Activated effector memory CD4-positive, alpha-beta T cell treated with Interleukin-2 at 50 U/mL for 16 hours (primary cell): ENCODE measurements at regions not wholly inside any gene's neighbourhood (a gene's known extent, or its start where the extent isn't known, plus 50 kb on each side); places are given as distances from the start of the nearest gene placed in this dataset.
"Not testable (repeated sequence)": the region's sequence is repeated elsewhere in the genome, so short reads cannot be mapped to it uniquely, and the experiment has no call there.

ENCODE experiments used
- DNase-seq: peaks from one replicate; pipeline ENCODE4 v3.0.0-alpha.2; 2020

GRCh38 chrX:40222612-40223011 is 124.9 kb upstream of the BCOR start:
- DNase-seq = not testable (repeated sequence)

- no peak for DNase-seq
These were observed 115.3 kb upstream of the BCOR start for GRCh38 chrX:40213092-40213491.

GRCh38 chrX:40209951-40210617 is 112.3 kb upstream of the BCOR start:
- DNase-seq = no peak

GRCh38 chrX:40207626-40208025 is 109.9 kb upstream of the BCOR start:
- no peak for DNase-seq

GRCh38 chrX:40205471-40205870 is 107.7 kb upstream of the BCOR start:
- DNase-seq = no peak

GRCh38 chrX:40202456-40202855 is 104.7 kb upstream of the BCOR start:
- no peak for DNase-seq

- DNase-seq = no peak
These were observed 103.6 kb upstream of the BCOR start for GRCh38 chrX:40201329-40201885.

GRCh38 chrX:40199704-40200103 is 101.9 kb upstream of the BCOR start:
- no peak for DNase-seq

GRCh38 chrX:40197071-40197470 is 99.3 kb upstream of the BCOR start:
- no peak for DNase-seq

GRCh38 chrX:40195368-40195767 is 97.6 kb upstream of the BCOR start:
- DNase-seq = no peak

GRCh38 chrX:40192196-40192595 is 94.4 kb upstream of the BCOR start:
- DNase-seq = no peak

GRCh38 chrX:40189637-40190036 is 91.9 kb upstream of the BCOR start:
- DNase-seq = no peak

GRCh38 chrX:40188573-40189417 is 91.0 kb upstream of the BCOR start:
- no peak for DNase-seq

- no peak for DNase-seq
These were observed 87.2 kb upstream of the BCOR start for GRCh38 chrX:40184968-40185367.

- no peak for DNase-seq
These were observed 84.9 kb upstream of the BCOR start for GRCh38 chrX:40182615-40183014.

- no peak for DNase-seq
These were observed 84.3 kb upstream of the BCOR start for GRCh38 chrX:40182095-40182494.

- no peak for DNase-seq
These were observed 81.5 kb upstream of the BCOR start for GRCh38 chrX:40179283-40179682.

- no peak for DNase-seq
These were observed 80.4 kb upstream of the BCOR start for GRCh38 chrX:40177942-40178715.

- no peak for DNase-seq
These were observed 79.7 kb upstream of the BCOR start for GRCh38 chrX:40177489-40177888.

- DNase-seq = no peak
These were observed 79.3 kb upstream of the BCOR start for GRCh38 chrX:40177117-40177430.

GRCh38 chrX:40176351-40177116 is 78.8 kb upstream of the BCOR start:
- DNase-seq = peak; percentile 66

- DNase-seq = peak; percentile 74
These were observed 78.0 kb upstream of the BCOR start for GRCh38 chrX:40175511-40176350.
